ENCODE measurements at regions not wholly inside any gene's neighbourhood (a gene's known extent, or its start where the extent isn't known, plus 50 kb on each side); places are given as distances from the start of the nearest gene placed in this dataset.

DNA sequence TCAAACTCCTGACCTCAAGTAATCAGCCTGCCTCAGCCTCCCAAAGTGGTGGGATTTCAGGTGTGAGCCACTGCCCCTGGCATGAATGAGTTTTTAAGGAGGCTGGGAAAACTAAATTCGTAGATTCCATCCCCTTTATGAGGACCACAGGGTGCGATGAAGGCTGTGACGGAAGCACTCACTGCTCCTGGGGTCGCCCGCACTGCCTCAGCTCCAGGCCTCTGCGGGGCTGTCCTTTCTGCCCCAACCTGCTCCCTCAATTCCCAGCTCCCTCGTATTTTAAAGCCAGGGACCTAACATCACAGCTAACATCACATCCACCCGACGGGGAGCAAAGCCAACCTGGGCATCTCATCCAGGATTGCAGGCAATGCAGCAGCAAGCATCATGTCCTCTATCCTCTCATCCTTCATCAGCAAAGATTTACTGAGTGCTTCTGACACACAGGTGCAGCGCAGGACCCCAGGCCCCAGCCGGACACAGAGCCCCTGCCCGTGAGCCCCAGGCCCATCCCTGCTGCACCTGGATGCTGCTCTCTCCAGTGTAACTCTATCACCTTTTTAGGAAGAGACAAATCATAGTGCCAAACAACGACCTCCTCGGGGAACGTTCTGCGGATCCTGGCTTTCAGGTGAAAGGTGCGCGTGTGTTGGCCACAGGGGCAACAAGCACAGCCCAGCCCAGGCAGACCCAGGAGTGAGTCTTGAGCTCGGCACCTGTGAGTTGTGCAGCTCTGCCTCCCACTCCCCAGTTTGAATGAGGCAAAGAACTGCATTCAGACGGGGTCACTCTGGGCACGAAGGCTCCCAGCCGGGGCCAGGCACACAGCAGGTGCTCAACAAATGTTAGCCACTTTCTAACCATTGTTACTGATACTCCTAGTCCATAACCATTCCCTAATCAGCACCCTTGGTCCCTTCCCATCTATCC lies 134.3 kb downstream of the CRYBB2 start:
- in situ Hi-C loops (cut with MboI; ENCODE audit: low pct_unique_long_range_greater_than_20kb, low sequenced_read_pairs, unreplicated experiment) = no loop called here
- DNase-seq (ENCODE audit: low spot score) = no peak
- TF ChIP-seq, protein P1, sequence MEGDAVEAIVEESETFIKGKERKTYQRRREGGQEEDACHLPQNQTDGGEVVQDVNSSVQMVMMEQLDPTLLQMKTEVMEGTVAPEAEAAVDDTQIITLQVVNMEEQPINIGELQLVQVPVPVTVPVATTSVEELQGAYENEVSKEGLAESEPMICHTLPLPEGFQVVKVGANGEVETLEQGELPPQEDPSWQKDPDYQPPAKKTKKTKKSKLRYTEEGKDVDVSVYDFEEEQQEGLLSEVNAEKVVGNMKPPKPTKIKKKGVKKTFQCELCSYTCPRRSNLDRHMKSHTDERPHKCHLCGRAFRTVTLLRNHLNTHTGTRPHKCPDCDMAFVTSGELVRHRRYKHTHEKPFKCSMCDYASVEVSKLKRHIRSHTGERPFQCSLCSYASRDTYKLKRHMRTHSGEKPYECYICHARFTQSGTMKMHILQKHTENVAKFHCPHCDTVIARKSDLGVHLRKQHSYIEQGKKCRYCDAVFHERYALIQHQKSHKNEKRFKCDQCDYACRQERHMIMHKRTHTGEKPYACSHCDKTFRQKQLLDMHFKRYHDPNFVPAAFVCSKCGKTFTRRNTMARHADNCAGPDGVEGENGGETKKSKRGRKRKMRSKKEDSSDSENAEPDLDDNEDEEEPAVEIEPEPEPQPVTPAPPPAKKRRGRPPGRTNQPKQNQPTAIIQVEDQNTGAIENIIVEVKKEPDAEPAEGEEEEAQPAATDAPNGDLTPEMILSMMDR (IDR thresholded peaks at IDR 0.05; ENCODE audit: extremely low read depth, insufficient read depth, missing control alignments) = no peak

DNA sequence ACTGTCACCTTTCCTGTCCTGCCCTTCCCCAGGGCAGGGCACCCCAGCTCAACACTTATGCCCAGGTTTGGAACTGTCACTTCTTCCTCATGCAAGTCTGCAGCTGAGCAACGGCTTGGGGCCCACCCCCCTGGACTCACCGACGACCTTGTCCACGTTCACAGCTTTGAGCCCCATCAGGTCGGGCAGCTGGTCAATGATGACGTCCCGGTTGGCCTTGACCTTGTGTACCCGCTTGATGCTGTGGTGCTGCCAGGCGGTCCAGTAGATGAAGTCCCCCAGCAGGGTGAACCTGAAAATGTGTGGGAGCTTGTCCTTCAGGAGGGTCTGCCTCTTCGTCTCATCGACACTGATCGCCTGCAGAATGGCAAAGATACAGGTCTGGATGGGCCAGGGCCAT lies 135.0 kb downstream of the CRYBB2 start:
- TF ChIP-seq, protein P1 (IDR thresholded peaks at IDR 0.05; ENCODE audit: extremely low read depth, insufficient read depth, missing control alignments) = no peak
- in situ Hi-C loops (cut with MboI; ENCODE audit: low pct_unique_long_range_greater_than_20kb, low sequenced_read_pairs, unreplicated experiment) = no loop called here
- DNase-seq (ENCODE audit: low spot score) = no peak

DNA sequence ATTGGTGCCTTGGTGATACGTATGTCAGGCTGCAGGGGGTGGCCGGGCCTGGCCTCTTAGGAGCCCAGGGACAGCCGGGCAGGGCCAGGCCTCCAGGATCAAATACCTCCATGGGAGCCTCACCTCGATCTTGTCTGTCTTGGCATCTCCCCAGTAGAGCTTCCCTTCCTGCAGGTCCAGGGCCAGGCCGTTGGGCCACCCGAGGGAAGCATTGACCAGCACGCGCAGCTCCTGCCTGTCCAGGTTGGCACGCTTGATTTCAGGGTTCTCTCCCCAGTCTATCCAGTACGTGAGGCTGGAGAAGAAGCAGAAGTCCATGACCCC lies 137.7 kb downstream of the CRYBB2 start:
- DNase-seq (ENCODE audit: low spot score) = no peak
- TF ChIP-seq, protein P1 (IDR thresholded peaks at IDR 0.05; ENCODE audit: extremely low read depth, insufficient read depth, missing control alignments) = no peak
- in situ Hi-C loops (cut with MboI; ENCODE audit: low pct_unique_long_range_greater_than_20kb, low sequenced_read_pairs, unreplicated experiment) = no loop called here

DNA sequence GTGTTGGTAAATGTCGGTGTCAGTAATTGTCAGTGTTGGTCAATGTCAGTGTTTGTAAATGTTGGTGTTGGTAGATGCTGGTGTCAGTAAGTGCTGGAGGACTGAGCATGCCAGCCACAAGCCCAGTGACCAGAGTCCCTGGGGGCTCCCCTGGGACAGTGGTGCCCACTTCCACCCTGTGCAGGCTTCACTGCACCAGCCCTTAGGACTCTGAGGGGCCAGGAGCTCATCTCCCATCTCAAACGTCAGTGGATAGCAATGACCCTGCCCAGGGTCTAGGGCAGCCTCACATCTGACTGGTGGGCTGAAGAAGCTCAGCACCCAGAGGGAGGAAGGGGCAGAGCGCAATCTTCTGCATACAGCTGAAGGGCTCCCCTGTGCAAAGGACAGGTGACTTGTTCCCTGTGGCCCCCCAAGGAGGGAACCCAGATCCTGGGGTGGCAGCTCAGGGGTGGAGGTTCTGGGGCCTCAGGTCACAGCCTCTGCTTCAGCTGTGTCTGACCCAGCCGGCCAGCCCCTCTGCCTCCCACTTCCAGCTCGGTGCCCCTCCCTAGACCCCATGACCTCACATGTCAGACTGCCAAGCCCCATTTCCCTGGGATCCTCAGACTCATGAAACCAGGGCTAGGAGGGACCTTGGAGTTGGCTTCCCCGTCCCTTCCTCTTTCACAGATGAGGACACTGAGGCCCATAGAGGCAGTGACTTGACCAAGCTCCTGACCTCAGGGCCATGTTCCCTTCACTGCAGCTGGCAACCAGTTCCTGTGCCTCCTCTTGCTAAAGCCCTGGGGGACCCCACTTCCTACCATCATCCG lies 138.4 kb downstream of the CRYBB2 start:
- in situ Hi-C loops (cut with MboI; ENCODE audit: low pct_unique_long_range_greater_than_20kb, low sequenced_read_pairs, unreplicated experiment) = no loop called here
- no peak for DNase-seq (ENCODE audit: low spot score)
- TF ChIP-seq, protein P1 (IDR thresholded peaks at IDR 0.05; ENCODE audit: extremely low read depth, insufficient read depth, missing control alignments) = no peak

DNA sequence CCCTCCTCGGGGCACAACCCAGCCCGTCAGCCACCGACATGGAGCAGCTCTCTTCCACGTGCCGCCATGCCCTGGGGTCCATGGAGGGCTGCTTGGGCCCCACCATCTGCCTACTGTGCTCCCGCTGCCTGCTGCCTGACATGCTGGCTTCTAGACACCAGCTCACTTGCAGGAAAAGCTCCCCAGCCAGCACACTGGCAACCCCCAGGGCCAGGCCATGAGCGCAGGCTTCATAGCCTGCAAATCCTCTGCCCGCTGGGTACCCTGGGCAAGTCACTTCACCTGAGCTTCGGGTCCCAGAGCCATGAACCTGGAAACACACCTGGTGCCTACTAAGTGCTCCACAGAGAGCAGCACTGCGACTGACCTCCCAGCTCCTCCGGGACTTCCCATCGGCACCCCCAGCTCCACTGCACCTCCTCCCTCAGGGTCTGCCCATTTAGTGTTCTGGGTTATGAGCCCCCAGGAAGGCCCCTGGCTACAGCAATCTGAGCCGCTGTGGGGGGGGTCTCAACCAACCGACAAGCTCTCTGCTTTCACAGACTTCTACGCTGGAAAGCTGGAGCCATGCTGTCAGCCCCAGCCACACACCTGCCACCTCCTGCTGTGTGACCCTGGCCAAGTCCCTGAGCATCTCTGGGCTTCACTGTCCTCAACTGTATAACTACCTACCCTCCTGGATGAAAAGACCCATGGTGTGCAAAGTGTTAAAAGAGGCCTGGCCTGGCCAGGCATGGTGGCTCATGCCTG lies 139.2 kb downstream of the CRYBB2 start:
- in situ Hi-C loops (cut with MboI; ENCODE audit: low pct_unique_long_range_greater_than_20kb, low sequenced_read_pairs, unreplicated experiment) = no loop called here
- no peak for DNase-seq (ENCODE audit: low spot score)
- TF ChIP-seq, protein P1 (IDR thresholded peaks at IDR 0.05; ENCODE audit: extremely low read depth, insufficient read depth, missing control alignments) = no peak

DNA sequence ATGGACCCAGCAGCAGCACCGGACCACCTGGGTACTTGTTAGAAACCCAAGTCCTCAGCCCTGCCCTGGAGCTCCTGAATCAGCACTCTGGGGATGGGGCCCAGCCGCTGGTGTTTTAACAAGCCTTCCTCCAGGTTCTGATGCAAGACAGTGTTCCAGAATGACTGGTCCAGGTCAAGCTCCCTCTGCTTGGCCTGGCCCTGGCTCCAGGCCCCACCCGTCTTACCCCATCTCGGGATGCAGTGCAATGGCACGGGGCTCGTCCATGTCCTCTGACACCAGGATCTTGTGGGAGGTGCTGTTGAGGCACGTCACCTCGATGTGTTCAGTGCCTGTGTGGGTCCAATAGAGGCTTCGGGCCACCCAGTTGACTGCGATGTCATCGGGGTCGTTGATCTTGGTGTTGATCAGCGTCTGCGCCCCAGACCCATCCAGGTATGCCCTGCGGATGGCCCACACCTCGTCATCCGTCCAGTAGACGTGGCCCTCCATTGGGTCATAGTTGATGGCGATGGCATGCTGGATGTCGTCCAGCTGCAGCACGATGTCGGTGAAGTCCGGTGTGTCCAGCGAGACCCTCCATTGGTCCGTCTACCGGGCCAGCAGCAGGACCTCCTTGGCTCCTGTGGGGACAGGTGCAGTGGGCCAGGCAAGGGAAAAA lies 140.3 kb downstream of the CRYBB2 start:
- in situ Hi-C loops (cut with MboI; ENCODE audit: low pct_unique_long_range_greater_than_20kb, low sequenced_read_pairs, unreplicated experiment) = no loop called here
- TF ChIP-seq, protein P1 (IDR thresholded peaks at IDR 0.05; ENCODE audit: extremely low read depth, insufficient read depth, missing control alignments) = no peak
- DNase-seq (ENCODE audit: low spot score) = no peak

Data from GM13977 (cell line).